ENCODE measurements at regions not wholly inside any gene's neighbourhood (a gene's known extent, or its start where the extent isn't known, plus 50 kb on each side); places are given as distances from the start of the nearest gene placed in this dataset.

DNA sequence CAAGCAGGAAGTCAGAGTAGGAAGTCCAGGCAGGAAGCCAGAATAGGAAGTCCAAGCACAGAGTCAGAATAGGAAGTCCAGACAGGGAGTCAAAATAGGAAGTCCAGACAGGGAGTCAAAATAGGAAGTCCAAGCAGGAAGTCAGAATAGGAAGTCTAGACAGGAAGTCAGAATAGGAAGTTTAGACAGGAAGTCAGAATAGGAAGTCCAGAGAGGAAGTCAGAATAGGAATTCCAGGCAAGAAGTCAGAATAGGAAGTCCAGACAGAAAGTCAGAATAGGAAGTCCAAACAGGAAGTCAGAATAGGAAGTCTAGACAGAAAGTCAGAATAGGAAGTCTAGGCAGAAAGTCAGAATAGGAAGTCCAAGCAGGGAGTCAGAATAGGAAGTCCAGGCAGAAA lies 105.3 kb upstream of the C16orf82 start:
- intact Hi-C loops (cut with DNase I) = no loop called here
- ATAC-seq (no peak), DNase-seq (no peak)

DNA sequence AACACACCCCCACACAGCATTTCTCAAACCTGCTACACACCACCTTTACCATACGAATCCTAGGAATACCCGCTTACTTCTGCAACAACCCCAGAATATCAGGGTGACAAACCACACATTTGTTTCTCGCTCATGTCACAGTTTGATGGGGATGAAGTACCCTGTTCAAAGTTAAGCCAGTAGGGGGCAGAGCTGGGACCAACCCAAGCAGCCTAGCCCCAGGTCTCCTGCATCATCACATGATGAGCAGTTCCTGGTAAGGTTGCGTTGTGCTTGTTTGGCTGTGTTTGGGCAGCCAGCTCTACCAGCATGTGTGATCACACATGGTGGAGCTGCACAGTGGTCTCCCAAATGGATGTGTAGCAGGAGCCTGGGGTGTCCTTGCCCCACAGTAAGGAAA lies 103.6 kb upstream of the C16orf82 start:
- Histone ChIP-seq H3K36me3 (no peaks in the 10 kb centered on the region), H3K27me3 (peaks cover 0 to 4% (median 0%) of the 10 kb centered on the region in 9 donors), H3K4me3 (no peak overlapping the region), H3K9me3 (peaks cover 0 to 9% (median 0%) of the 10 kb centered on the region in 12 donors), H3K4me1 (no peaks in the 10 kb centered on the region), H3K27ac (no peak overlapping the region)
- 45 to 60% (median 53%) methylated on average over 3 to 4 of the region's 4 CpGs for WGBS, 4 donors
- ATAC-seq (no peak), DNase-seq (no peak)
- TF ChIP-seq, protein P1, sequence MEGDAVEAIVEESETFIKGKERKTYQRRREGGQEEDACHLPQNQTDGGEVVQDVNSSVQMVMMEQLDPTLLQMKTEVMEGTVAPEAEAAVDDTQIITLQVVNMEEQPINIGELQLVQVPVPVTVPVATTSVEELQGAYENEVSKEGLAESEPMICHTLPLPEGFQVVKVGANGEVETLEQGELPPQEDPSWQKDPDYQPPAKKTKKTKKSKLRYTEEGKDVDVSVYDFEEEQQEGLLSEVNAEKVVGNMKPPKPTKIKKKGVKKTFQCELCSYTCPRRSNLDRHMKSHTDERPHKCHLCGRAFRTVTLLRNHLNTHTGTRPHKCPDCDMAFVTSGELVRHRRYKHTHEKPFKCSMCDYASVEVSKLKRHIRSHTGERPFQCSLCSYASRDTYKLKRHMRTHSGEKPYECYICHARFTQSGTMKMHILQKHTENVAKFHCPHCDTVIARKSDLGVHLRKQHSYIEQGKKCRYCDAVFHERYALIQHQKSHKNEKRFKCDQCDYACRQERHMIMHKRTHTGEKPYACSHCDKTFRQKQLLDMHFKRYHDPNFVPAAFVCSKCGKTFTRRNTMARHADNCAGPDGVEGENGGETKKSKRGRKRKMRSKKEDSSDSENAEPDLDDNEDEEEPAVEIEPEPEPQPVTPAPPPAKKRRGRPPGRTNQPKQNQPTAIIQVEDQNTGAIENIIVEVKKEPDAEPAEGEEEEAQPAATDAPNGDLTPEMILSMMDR (IDR thresholded peaks at IDR 0.05) = peak in 4 of 12 donors; percentile 8 to 23 (median 10)
- TF ChIP-seq POLR2A (IDR thresholded peaks at IDR 0.05) = no peak
- intact Hi-C loops (cut with DNase I) = no loop called here

More for the DNA sequence above, 105.3 kb upstream of the C16orf82 start:
- Histone ChIP-seq H3K9me3 (peaks cover 0 to 9% (median 0%) of the 10 kb centered on the region in 12 donors), H3K27me3 (peaks cover 0 to 4% (median 0%) of the 10 kb centered on the region in 9 donors), H3K4me3 (no peak overlapping the region), H3K36me3 (no peaks in the 10 kb centered on the region), H3K4me1 (no peaks in the 10 kb centered on the region), H3K27ac (no peak overlapping the region)
- TF ChIP-seq, protein P1 (IDR thresholded peaks at IDR 0.05) = no peak
- TF ChIP-seq POLR2A (IDR thresholded peaks at IDR 0.05) = no peak

DNA sequence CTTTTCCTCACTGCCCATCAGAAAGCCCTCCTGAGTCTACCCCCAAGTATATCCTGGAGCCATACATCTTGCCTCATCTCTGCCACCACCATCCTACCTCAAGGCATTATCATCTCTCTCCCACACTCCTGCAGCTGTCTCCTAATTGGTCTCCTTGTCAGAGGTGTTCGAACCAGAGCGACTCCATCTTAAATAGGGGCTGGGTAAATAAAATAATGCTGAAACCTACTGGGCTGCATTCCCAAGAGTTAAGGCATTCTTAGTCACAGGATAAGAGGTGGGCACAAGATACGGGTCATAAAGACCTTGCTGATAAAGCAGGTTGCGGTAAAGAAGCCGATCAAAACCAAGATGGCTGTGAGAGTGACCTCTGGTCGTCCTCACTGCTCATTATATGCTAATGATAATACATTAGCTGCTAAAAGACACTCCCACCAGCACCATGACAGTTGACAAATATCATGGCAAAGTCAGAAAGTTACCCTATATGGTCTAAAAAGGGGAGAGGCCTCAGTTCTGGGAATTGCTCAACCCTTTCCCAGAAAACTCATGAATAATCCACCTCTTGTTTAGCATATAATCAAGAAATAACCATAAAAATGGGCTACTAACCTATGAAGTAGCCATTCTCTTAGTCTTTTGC lies 97.0 kb upstream of the C16orf82 start:
- ATAC-seq (no peak), DNase-seq (no peak)
- no peak overlapping the region for H3K4me3 ChIP-seq
- no peaks in the 10 kb centered on the region for H3K9me3 ChIP-seq
- intact Hi-C loops (cut with DNase I) = no loop called here
- H3K27me3 ChIP-seq = peaks cover 0 to 3% (median 0%) of the 10 kb centered on the region in 9 donors
- no peak overlapping the region for H3K27ac ChIP-seq
- no peak for TF ChIP-seq POLR2A (IDR thresholded peaks at IDR 0.05)
- no peaks in the 10 kb centered on the region for H3K4me1 ChIP-seq
- WGBS, 4 donors = 75 to 81% (median 81%) methylated on average over 6 of the region's 6 CpGs
- H3K36me3 ChIP-seq = no peaks in the 10 kb centered on the region

DNA sequence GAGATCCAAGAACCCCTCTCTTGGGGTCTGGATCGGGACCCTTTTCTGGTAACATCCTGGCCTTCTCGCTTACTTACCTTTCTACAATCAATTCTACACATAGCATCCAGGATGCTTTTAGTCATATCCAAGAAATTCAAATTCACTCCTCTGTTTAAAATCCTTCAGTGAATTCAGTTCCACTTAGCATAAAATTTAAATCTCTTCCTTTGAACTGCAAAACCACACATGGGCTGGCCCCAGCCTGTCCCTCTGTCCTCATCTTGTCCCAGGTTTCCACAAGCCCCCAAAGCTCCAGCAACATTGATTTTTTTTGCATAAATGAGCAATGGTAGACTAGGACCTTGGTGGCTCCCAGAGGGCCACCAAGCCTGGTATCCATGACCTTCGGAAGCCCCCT lies 96.4 kb upstream of the C16orf82 start:
- no peak for DNase-seq
- Histone ChIP-seq H3K4me3 (no peak overlapping the region), H3K27me3 (no peaks in the 10 kb centered on the region), H3K36me3 (no peaks in the 10 kb centered on the region), H3K9me3 (no peaks in the 10 kb centered on the region), H3K4me1 (no peaks in the 10 kb centered on the region), H3K27ac (no peak overlapping the region)
- intact Hi-C loops (cut with DNase I) = no loop called here
- TF ChIP-seq, protein P1 (IDR thresholded peaks at IDR 0.05) = no peak
- no peak for TF ChIP-seq POLR2A (IDR thresholded peaks at IDR 0.05)
- ATAC-seq = no peak
- WGBS, 4 donors = 70 to 96% (median 88%) methylated on average over 3 of the region's 3 CpGs

- TF ChIP-seq, protein P1 (IDR thresholded peaks at IDR 0.05) = no peak
- TF ChIP-seq POLR2A (IDR thresholded peaks at IDR 0.05) = no peak
- Histone ChIP-seq H3K4me1 (no peaks in the 10 kb centered on the region), H3K36me3 (no peaks in the 10 kb centered on the region), H3K9me3 (no peaks in the 10 kb centered on the region), H3K27ac (no peak overlapping the region), H3K4me3 (no peak overlapping the region), H3K27me3 (peaks cover 0 to 6% (median 0%) of the 10 kb centered on the region in 9 donors)
- no peak for DNase-seq
- ATAC-seq = no peak
- intact Hi-C loops (cut with DNase I) = no loop called here
- WGBS, 4 donors = 57 to 63% (median 60%) methylated on average over 4 to 5 of the region's 5 CpGs
These were observed 89.9 kb upstream of the C16orf82 start for GRCh38 chr16:26976873-26977272.

Measured in heart left ventricle (tissue), 16 donors.